NCI-H2171 treated with DMSO at 0.1 percent for 48 hours (cell line): ENCODE measurements at regions not wholly inside any gene's neighbourhood (a gene's known extent, or its start where the extent isn't known, plus 50 kb on each side); places are given as distances from the start of the nearest gene placed in this dataset.
"Not testable (repeated sequence)": the region's sequence is repeated elsewhere in the genome, so short reads cannot be mapped to it uniquely, and the experiment has no call there.

Experiments used
- DNase-seq: peaks from one replicate; lab custom pipeline; 2025; lab: John Stamatoyannopoulos, UW

DNA sequence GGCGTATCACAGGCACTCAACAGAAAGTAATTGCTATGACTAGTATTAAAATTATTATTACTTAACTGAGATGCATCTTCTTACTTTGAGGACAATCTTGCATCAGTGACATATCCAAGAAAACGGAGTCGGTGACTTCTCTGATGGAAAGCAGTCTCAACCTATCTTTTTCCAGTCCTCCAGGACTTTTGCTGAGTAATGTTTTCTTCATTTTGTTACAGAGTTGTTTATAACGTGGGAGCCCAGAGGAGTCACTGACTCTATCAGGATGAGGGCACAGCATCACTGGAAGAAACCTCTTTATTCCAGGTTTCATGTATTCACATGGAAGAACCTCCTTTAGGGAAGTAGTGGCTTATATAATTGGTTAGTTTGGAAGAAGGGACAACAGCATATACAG is 51.5 kb upstream of the MELK start:
- no peak for DNase-seq

DNA sequence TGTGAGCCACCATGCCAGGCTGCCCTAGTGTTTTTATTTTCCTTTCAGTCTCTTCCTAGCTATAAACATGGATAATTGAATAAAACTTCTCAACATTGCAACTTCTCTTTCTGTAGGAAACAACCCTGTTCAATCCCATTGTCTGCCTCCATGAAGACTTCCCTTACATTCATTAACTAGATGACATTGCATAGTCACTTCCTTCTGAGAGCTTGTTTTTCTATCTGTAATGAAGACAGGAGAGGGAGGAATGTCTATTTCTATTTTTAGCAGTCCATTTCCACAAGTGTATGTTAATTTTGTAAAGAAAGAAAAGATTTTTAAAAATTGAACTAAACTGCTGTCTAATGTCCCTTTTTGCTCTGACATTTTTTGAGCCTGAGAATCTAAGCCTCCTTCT is 55.6 kb upstream of the MELK start:
- DNase-seq = no peak

DNA sequence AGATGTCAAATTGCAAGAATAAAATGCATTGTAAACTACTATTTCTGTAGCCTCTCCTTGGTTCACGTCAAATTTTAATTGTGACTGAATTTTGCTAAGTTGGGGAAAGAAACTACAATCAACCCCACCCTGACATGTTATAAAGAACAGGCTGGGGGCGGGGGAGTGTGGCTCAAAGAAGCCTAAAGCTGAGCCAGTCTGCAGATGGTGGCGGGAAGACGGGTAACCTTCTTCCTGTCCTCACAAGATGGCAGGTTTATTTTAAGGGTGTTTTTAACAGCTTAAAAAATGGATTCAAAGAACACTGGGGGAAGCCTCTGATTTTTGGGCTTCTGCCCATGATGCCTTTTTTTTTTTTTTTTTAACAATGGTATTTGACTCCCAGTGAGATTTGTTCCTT is 68.5 kb upstream of the MELK start:
- no peak for DNase-seq

DNA sequence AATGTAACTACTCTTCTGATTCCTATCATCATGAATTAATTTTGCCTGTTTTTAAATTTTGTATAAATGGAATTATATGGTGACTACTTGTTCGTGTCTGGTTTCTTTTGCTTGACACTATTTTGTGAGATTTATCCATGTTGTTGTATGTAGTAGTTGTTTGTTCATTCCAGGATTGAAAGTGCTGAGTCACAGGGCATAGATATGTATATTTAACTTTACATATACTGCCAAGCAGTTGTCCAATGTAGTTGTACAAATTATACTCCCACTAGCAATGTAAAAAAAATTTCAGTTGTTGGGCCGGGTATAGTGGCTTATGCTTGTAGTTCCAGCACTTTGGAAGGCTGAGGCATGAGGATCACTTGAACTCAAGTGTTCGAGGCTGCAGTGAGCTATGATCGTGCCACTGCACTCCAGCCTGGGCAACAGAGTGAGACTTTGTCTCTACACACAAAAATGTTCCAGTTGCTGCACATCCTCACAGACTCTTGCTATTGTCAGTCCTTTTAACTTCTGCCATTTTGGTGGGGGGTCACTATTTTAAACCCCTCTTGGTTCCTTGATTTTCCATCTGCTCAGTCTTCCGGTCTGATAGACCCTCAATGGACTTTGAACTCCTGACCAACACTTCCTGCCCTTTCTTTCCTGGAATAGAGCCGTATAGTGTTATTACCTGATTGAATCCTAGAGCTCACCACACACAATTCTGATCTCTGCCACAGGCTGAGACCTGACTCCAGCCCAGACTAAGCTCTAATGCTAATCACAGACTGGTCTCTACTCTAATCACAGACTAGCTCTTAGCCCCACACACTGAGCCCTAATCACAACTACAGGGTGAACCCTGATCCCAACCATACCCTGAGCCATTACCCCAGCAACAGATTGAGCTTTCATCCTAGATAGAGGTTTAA is 69.3 kb upstream of the MELK start:
- DNase-seq = no peak

DNA sequence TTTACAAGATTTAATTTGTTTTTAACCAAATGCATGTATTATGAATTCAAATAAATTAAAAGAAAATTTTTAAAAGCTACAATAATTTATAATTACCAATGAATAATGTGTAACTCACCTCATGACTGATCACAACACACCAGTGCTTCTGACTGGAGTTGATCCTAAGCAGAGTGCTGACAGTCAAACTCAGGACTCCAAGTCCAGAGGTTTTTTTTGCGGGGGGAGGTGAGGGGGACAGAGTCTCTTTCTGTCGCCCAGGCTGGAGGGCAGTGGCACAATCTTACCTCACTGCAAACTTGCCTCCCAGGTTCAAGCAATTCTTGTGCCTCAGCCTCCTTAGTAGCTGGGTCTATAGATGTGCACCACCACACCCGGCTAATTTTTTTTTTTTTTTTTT is 71.0 kb upstream of the MELK start:
- DNase-seq = no peak

DNA sequence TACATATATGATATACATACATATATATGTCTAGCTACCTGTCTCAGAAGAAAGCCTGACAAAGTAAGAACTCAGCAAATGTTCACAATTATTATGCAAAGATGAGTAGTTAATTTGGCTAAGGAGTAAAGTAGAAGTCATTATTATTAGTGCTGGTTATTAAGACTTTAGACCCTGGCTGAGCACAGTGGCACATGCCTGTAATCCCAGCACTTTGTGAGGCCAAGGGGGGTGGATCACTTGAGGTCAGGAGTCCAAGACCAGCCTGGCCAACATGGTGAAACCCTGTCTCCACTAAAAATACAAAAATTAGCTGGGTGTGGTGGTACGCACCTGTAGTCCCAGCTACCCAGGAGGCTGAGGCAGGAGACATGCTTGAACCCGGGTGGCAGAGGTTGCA is 71.8 kb upstream of the MELK start:
- not testable (repeated sequence) for DNase-seq

DNA sequence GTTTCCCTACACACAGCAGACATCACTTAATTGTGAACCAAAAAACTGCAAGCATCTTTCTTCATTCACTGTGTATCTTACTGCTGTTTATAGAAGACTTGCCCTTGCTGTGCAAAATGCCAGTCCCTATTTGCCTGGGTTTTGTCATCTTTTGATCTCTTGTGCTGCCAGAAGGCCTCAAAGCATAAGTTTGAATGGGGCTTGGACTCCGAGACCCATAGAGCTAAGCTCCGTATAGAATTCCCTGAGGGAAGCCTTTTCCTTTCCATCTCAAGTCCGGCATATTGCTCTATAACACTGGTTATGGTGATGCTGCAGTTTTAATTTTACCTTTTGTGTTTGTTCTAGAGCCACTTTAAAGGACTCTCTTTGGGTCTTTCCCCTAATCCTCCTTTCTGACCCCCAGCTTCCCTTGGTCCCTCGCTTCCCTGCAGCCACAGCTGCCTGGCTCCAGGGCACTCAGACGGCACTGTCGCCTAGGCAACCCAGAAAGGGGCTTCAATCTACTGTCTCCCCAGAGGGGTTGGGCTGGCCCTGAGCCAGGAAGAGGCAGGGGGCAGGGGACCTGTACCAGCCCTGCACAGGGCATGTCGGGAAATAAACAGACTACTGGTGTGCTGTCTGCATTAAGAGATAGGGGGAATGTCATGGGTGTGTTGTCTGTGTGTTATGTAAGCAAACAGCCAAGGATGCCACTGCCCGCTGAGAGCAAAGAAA is 73.4 kb upstream of the MELK start:
- peak; percentile 68 for DNase-seq

DNA sequence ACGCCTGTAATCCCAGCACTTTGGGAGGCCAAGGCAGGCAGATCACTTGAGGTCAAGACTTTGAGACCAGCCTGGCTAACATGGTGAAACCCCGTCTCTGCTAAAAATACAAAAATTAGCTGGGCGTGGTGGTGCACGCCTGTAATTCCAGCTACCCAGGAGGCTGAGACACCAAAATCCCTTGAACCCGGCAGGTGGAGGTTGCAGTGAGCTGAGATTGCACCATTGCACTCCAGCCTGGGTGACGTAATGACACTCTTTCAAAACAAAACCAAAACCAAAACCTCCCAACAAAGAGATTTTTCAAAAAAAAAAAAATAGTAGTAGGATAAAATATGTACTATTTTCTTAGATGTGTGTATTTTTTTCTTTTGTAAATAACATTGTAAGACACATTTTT is 79.1 kb upstream of the MELK start:
- not testable (repeated sequence) for DNase-seq

DNA sequence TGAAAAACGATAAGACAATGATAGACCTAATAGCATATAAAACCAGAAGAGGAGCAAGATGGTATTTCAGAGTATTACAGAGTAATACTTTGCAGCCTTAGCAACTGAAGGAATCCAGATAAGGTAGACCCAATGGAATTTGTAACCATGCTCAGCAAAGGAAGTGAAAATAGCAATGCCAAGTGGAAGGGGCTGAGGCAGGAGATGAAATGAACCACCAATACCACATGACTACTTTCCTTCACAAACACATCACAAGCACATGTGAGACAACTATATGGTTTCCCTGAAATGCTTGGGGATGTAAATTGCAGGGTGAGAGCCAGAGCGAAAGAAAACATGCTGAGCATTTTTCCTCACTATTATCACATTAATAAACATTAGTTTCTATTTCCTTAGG is 79.8 kb upstream of the MELK start:
- DNase-seq = no peak

DNA sequence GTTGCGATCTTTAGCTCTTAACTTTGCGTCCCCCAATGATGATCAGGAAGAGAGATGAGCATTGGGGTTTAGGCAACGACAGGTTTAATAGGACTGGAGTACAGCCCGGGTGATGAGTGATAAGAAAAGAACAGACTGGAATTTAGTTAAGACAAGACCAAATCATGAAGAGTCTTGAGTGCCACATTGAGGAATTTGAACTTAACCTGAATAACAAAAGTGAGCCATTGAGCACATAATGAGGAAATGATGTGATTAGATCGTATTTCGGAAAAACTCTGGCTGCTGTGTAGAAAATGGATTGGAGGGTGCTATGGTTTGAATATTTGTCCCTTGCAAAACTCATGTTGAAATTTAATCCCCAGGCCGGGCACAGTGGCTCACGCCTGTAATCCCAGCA is 83.2 kb upstream of the MELK start:
- no peak for DNase-seq

DNA sequence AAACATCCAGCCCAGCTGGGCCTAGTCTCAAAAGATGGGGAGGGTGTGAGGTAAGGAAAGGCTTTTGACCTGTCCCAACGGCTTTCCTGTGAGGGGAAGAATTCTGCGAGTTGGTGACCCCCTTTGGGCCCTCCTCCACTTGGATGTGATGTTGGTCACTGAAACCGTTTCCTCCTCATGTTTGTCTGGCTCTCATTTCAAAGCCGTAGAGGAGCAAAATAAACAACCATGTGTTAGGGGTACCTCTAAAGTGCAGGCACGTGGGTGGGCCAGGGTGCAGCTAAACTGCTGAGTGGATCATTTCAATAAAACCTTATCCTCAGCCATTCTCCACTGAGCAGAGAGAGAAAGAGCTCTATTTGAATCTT is 84.3 kb upstream of the MELK start:
- no peak for DNase-seq

DNA sequence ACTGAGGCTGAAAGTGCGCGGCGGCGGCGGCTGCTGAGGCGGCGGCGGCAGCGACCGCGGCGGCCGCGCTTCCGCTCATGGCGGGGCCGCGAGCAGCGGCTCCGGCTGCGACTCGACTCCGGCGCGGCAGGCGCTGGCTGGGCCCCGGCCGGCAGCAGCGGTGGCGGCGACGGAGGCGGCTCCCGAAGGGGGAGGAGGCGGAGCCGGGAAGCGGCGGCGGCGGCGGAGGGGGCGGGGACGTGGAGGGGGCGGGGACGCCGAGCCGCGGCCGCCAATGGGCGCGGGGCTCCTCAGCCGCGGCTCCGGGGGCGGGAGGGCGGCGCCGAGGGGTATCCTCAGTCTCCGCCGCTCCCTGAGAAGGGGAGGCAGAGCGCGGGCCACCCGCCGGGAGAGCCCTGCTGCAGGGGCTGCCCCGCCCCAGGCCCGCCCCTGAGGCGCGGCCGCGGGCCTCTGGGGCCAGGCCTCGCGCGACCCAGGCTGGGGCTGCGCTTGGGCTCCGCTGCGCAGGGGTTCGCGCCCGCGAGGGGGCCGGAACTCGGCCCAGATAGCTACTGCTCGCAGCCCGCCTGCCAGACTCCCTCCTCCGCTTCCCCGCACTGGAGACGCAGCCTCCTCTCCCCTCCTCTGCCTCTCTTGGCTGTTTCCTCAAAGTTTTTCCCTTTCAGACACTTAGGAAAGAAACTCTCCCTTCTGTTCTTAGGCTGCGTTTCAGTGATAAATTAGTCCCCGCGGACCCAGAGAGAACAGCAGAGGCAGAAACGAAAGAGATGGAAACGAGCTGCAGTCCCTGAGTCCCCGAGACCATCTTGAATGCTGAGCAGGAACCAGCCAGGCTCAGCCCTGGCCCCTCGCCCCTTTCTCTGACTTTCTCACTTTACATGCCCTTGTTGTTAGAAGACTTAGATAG is 85.0 kb upstream of the MELK start:
- peak; percentile 75 for DNase-seq

DNA sequence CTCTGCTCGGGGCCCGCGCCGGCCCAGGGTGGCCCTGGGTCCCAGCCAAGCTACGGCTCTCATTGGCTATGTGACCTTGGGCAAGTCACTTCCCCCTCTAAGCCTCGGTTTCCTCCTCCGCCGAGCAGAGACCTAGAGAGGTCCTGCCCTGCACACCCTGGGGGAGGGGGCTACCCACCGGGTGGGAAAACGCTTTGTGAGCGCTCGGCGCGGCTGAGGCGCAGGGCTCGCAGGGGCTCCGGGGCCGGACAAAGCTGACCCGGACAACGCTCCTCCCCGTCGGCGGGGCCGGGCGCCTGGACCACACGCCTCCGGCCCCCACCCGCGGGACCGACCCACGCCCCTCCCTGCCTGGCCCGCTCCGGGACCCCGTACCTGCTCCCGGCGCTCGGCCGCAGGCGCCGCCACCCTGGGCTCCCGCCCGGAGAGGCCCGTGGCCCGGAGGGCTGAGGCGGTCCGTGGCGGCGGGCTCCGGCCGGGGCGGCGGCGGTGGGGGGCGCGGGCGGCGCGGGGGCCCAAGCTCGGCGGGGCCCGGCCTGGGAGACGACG is 85.7 kb upstream of the MELK start:
- DNase-seq = no peak

DNA sequence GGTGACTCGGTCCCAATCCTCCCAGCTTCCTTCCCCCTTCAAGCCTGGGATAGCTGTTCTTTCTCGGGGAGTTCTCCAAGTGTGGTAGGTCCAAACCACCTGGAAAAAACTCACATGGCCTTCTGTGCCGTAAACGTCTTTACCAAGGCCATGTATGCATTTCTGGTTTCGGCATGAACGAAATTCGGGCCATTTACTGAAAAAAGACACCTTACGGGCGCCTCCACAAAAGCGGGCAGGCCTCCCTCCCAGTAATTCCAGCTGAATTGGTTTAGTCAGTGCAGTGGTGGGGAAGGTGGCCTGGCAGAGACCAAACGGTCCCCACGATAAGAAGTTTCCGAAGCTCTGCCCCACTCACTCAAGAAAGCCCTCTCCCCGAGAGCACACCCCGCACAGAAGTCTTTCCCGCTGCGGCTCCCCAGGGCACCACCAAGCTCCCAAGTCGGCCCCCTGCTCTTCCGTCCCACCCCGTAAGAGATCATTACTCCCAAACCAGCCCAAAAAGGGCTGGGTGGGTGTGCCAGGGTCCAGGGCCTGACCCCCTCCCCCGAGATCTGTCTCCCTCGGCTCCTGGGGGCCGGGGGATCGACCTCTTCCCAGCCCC is 86.3 kb upstream of the MELK start:
- no peak for DNase-seq

DNA sequence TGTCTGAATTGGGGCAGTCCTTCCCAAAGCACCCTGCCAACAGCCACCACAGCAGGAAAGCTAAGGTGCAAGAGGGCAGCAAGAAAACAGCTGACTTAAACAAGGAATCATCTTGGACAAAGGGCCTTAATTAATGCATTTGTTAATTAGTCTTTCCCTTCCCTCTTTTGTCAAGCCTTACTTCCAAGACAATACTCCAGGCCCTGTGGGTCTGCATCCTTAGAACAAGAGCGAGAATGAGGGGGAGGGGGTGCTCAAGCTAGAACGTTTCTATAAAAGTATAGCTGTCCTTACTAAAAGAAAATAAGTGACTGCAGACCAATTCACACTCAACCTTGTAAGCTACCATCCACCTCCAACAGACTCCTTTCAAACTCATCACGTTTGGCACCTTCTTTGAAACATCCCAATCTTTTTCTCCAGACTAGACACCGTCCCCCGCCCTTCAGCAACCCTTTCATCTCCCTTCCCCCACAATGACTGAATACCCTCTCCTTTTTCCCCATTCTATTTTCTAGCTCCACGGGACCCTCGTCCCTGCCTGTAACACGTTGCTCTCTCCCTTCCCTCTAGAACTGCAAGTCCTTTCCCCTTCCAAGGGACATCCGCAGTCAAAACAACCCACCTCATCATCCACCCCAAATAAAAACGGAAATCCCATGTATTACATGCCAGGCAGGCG is 85.7 kb upstream of the RNF38 start:
- DNase-seq = no peak

DNA sequence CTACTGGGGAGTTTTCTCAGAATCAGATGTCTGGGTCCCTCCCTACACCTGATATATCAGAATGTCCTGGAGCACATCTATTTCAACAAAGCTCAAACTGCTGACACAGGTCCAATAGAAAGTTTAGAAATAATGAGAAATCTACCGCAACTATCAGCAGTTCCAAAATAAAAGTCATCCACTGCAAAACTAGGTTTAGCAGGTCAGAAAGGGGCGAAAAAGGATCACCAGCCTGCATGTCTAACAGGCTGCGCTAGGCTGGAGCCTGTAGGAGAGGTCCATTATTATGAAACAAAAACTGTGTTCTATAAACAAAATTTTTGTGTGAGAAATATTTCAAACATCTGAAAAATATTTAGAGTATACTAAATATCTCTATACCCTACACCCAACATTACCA is 84.1 kb upstream of the RNF38 start:
- no peak for DNase-seq

DNA sequence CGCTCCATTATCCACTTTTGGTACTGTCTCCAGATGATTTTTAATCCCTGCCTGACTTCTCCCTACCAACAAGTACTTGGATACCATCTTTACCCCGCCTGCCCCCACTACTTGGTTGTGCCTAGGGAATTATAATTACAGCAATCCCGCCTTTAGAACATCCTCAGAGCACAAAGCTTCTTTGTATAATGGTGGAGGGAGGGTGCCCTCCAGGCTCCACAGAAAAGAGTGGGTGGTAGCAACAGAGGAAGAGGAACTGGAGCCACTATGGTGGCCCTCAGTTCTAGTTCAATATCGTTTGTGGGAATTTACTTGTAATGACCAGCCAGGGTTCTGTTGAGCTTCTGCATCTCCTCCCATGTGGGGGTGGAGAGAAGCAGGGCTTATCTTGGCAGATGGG is 79.0 kb upstream of the RNF38 start:
- DNase-seq = no peak

DNA sequence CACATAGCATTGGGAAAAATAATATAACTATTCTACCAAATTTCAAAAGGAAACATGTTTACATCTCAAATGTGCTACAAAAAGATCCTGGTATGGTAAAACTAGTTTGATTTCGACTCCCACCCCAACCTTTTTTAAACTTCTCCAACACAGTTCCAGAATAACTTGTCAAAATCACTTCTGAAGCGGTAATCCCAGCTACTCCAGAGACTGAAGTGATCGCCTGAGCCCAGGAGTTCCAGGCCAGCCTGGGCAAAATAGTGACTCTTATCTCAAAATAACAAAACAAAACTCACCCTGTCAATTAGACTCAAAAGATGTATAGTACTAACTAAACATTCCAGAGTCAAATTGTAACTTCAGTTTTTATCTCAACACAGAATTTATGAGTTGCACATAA is 71.3 kb upstream of the RNF38 start:
- DNase-seq = no peak

DNA sequence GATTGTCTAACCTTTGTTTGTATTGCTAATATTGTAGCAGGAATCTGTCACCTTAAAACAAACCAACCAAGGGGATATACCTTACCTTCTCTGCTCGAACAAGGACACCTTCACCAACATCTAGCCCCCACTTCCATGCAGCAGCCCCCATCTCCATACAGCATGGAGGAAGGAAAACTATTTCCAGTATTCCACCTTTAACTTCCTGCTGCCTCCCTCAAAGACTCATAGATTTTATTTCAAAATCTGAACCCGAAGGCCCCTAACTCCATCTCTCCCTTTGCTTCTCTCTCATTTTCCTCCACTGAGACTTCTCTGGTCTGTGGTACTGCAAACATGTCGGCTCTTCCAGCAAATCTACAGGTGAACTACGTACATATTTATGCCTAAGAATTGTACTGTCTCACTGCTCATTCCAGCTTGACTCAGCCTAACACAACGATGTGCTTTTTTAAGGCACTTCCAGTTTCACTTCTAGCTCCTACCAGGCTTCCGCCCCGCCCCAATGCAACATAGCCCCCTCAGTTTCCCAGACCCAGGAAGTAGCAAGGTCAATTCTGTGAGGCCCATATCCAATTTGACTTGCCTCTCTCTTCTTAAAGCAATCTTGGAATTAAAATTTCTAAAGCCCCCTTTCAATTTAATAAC is 70.7 kb upstream of the RNF38 start:
- DNase-seq = no peak

DNA sequence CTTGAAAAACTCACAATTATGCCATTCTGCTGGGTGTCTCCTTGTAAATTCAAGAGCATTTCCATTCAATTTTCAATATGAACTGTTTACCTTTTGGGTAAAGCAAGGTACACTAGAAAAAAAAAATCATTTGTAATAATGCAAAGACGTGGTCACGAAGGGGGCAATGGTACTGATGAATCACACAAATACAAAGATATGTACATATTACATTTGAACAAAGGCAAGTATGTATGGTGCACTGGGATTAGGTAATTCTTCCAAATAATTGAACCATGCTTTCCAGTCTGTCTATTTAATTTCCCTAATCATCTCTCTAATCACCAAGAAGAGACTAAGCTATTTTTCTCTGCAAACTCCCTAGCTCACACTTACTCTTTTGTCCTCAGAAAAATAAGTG is 63.4 kb upstream of the RNF38 start:
- no peak for DNase-seq

DNA sequence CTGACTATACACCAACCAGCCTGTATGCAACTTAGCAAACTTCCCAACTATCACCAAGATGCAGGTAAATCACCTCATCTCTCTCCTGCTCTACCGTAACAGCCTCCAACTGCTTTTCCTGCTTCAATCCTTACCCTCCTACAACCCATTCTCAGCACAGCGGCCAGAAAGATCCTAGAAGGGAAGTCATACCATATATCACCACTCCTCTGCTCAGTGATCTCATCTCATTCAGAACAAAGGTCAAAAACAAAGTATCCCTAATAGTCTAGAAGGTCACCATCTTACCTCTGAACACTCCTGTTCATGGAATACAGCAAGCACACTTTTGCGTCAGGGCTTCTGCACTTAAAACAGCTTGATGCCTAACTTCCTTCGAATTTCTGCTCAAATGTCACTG is 62.2 kb upstream of the RNF38 start:
- DNase-seq = no peak
